Upper lobe of left lung (tissue), 4 donors: ENCODE measurements at regions not wholly inside any gene's neighbourhood (a gene's known extent, or its start where the extent isn't known, plus 50 kb on each side); places are given as distances from the start of the nearest gene placed in this dataset.

Experiments
- POLR2A ChIP-seq, 4 donors: fragments of 450-650 bp; IDR thresholded peaks; one replicate each; pipeline ENCODE4 v1.5.1; 2016 to 2017; ENCODE audit warnings: antibody characterized with exemption in 4 of 4, mild to moderate bottlenecking in 2 of 4
- POLR2AphosphoS5 ChIP-seq, 2 donors: sonication (generic); formaldehyde crosslinking; IDR thresholded peaks; one replicate each; pipeline ENCODE4 v1.5.1; 2017; ENCODE audit warnings: antibody characterized with exemption in 2 of 2
- TF ChIP-seq, protein P1 (sequence below), 6 experiments: fragments of 450-650 bp in 4 of 6; fragments of 200-600 bp in 2 of 6; sonication (generic) in 2 of 6; IDR thresholded peaks; one replicate each; pipeline ENCODE4 v1.5.1; 2016 to 2019; ENCODE audit warnings: antibody characterized with exemption in 6 of 6

DNA sequence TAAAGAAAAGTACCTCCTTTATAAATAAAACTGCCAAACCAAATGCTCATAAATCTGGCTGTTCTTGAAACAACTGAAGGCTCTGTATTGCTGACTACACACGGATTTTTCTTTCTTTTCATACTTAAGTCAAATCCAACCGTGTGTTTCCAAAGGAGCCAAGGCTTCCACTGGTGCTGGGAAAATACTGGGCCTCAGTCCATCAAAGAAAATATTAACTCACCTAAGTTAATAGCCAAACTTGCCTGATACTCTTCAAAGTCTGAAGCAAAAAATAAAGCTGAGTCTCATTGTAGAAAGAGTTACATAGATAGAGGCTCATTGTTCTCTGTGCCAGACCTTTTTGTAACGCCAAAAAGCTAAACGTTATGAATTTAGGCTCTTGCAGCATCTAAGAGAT is 350.4 kb upstream of the CDH9 start:
- TF ChIP-seq, protein P1, sequence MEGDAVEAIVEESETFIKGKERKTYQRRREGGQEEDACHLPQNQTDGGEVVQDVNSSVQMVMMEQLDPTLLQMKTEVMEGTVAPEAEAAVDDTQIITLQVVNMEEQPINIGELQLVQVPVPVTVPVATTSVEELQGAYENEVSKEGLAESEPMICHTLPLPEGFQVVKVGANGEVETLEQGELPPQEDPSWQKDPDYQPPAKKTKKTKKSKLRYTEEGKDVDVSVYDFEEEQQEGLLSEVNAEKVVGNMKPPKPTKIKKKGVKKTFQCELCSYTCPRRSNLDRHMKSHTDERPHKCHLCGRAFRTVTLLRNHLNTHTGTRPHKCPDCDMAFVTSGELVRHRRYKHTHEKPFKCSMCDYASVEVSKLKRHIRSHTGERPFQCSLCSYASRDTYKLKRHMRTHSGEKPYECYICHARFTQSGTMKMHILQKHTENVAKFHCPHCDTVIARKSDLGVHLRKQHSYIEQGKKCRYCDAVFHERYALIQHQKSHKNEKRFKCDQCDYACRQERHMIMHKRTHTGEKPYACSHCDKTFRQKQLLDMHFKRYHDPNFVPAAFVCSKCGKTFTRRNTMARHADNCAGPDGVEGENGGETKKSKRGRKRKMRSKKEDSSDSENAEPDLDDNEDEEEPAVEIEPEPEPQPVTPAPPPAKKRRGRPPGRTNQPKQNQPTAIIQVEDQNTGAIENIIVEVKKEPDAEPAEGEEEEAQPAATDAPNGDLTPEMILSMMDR (IDR thresholded peaks at IDR 0.05) = no peak
- TF ChIP-seq POLR2A (IDR thresholded peaks at IDR 0.05) (no peak), POLR2AphosphoS5 (IDR thresholded peaks at IDR 0.05) (no peak)
